Activated naive CD8-positive, alpha-beta T cell (primary cell): ENCODE measurements at regions not wholly inside any gene's neighbourhood (a gene's known extent, or its start where the extent isn't known, plus 50 kb on each side); places are given as distances from the start of the nearest gene placed in this dataset.
"Not testable (repeated sequence)": the region's sequence is repeated elsewhere in the genome, so short reads cannot be mapped to it uniquely, and the experiment has no call there.

Source experiments
- H3K27ac Mint-ChIP-seq: one replicate; pipeline ENCODE4 v1.8.0; 2021; ENCODE audit warnings: mixed read lengths
- H3K27me3 Mint-ChIP-seq: one replicate; pipeline ENCODE4 v1.8.0; 2021; ENCODE audit warnings: mixed read lengths
- H3K36me3 Mint-ChIP-seq: one replicate; pipeline ENCODE4 v1.8.0; 2021; ENCODE audit warnings: mixed read lengths
- H3K4me1 Mint-ChIP-seq: one replicate; pipeline ENCODE4 v1.8.0; 2021; ENCODE audit warnings: low read depth, mixed read lengths
- H3K4me3 Mint-ChIP-seq: one replicate; pipeline ENCODE4 v1.8.0; 2021; ENCODE audit warnings: mild to moderate bottlenecking, mixed read lengths
- H3K9me3 Mint-ChIP-seq: one replicate; pipeline ENCODE4 v1.8.0; 2021; ENCODE audit warnings: low read depth, mixed read lengths

GRCh38 chr1:211890091-211890995, 59.8 kb upstream of the LPGAT1 start:
- H3K27ac Mint-ChIP-seq, H3K4me1 Mint-ChIP-seq, H3K9me3 Mint-ChIP-seq, H3K36me3 Mint-ChIP-seq, H3K27me3 Mint-ChIP-seq: not testable (repeated sequence)
- peak overlapping the region; percentile 9 for H3K4me3 Mint-ChIP-seq

- H3K4me3 Mint-ChIP-seq, H3K36me3 Mint-ChIP-seq: not testable (repeated sequence)
Measured at GRCh38 chr1:211889307-211890090, 58.9 kb upstream of the LPGAT1 start.

DNA sequence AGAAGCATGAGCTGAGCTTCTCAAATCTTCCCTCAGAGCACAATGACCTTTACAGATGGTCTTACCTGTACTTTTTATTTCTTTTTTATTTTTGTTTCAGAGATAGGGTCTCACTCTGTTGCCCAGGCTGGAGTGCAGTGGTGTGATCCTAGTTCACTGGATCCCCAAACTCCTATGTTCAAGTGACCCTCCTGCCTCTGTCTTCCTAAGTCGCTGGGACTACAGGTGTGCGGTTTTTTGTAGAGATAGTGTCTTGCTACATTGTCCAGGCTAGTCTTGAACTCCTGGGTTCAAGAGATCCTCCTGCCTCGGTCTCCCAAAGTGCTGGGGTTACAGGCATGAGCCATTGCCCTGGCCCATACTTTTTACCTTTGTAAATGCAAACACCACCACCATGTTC, 56.0 kb upstream of the LPGAT1 start:
- Mint-ChIP-seq H3K36me3 (no peaks in the 10 kb centered on the region), H3K27me3 (no peaks in the 10 kb centered on the region), H3K4me3 (no peak overlapping the region), H3K4me1 (peaks cover 7% of the 10 kb centered on the region), H3K27ac (no peak overlapping the region), H3K9me3 (no peaks in the 10 kb centered on the region)

More at GRCh38 chr1:211889307-211890090, 58.9 kb upstream of the LPGAT1 start:
- not testable (repeated sequence) for H3K9me3 Mint-ChIP-seq, H3K27me3 Mint-ChIP-seq, H3K4me1 Mint-ChIP-seq, H3K27ac Mint-ChIP-seq

DNA sequence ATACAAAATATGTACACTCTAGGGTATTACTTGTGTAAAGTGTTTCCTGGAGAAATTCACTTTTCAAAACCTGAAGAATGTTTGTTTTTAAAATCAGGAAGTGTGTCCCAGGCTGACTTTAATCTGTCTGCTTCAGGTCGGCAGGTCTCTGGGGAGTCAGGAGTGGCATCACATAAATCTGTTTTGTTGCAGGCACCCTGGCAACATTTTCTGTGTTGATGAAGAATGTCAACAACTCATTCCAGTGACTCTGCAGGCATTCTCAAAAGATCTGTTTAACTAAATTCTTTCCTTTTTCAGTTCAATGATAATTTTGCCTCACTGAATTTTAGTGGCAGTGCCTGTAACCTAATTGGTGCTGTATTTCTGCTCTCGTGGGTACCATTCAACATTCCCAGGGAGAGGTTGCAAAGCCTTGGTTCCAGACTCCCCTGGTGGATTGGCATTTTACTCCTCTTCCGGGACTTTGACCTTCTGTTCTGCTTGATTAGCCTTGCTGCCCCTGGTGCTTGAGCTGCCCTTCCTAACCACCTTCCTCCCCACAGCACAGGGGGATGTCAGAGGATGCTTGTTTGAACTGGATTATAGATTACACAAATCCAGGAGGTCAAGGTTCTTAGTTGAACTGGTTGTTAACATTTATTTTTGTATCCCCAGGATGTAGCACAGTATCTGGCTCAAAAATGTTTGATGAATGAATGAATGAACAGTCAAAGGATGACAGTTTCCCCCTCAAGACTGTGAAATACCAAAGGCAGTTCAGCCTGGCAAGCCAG, 55.4 kb upstream of the LPGAT1 start:
- Mint-ChIP-seq H3K4me1 (peaks cover 7% of the 10 kb centered on the region), H3K36me3 (no peaks in the 10 kb centered on the region), H3K9me3 (peaks cover 4% of the 10 kb centered on the region), H3K4me3 (no peak overlapping the region), H3K27ac (no peak overlapping the region), H3K27me3 (no peaks in the 10 kb centered on the region)

DNA sequence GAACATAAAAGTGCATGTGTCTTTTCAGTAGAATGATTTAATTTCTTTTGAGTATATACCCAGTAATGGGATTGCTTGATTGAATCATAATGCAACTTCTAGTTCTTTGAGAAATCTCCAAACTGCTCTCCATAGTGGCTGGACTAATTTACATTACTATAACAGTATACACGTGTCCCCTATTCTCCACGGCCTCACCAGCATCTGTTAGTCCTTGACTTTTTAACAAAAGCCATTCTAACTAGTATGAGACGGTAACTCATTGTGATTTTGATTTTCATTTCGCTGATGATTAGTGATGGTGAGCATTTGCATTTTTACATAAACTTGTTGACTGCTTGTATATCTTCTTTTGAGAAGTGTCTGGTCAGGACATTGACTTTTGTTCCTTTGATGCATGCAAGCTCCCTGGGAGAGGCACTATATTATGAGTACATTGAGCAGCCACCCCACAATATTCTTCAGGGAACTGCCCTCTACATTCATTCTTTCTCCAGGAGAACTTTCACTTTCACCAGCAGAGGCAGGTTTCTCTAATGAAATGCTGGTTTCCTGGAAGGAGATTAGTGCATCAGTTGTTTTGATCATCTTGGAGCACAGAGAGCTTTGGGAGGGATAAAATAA, 51.9 kb upstream of the LPGAT1 start:
- Mint-ChIP-seq H3K4me3 (no peak overlapping the region), H3K36me3 (no peaks in the 10 kb centered on the region), H3K27ac (no peak overlapping the region), H3K4me1 (peaks cover 1% of the 10 kb centered on the region), H3K9me3 (peaks cover 4% of the 10 kb centered on the region), H3K27me3 (no peaks in the 10 kb centered on the region)
